ENCODE measurements at regions not wholly inside any gene's neighbourhood (a gene's known extent, or its start where the extent isn't known, plus 50 kb on each side); places are given as distances from the start of the nearest gene placed in this dataset.

- CTCF ChIA-PET: interaction anchor here (1.1 kb wide), 1 partner anchor 19 kb away, joined by 3 read pairs; no protein-coding TSS in a partner anchor
These were observed 140.0 kb upstream of the ATXN1 start for GRCh38 chr6:16901306-16901705.

More at GRCh38 chr6:16901306-16901705, 140.0 kb upstream of the ATXN1 start:
- H2AFZ ChIP-seq (replicated peaks; ENCODE audit: low read length, poor library complexity): no peak overlapping the region
- BruUV-seq (replicated peaks): no TSS peak
- POLR2A ChIA-PET (ENCODE audit: unreplicated experiment): no interaction called here
- DNase-seq: no peak
- no peak overlapping the region for H3K4me2 ChIP-seq (ENCODE audit: low read depth, low read length)
- H3K18ac ChIP-seq (ENCODE audit: low read depth, low read length): peak overlapping the region; percentile 16; the same call in 1 of the 2 replicates
- no peak overlapping the region for H2AK9ac ChIP-seq (replicated peaks; ENCODE audit: low read depth, low read length, poor library complexity)
- no peak overlapping the region; the same call in 1 of the 2 replicates for H4K5ac ChIP-seq (ENCODE audit: low read depth, low read length)
- no peak overlapping the region for H3K14ac ChIP-seq (replicated peaks; ENCODE audit: low read depth, low read length)
- in situ Hi-C loops (cut with MboI; ENCODE audit: low sequenced_read_pairs) (no loop called here), intact Hi-C loops (cut with micrococcal nuclease) (no loop called here), dilution Hi-C loops (cut with HindIII; ENCODE audit: low sequenced_read_pairs, unreplicated experiment) (no loop called here)
- H3K27ac ChIP-seq (ENCODE audit: insufficient read depth, low read length): no peak overlapping the region
- no peak overlapping the region for H3K4ac ChIP-seq (ENCODE audit: low read depth, low read length)
- peak overlapping the region; percentile 2; the same call in 1 of the 2 replicates for H2AK5ac ChIP-seq (ENCODE audit: low read depth, low read length)
- no peaks in the 10 kb centered on the region for H3K9me3 ChIP-seq (ENCODE audit: control insufficient read depth, insufficient read depth, low read length)
- no peaks in the 10 kb centered on the region for H3K27me3 ChIP-seq (ENCODE audit: control insufficient read depth, insufficient read depth, low read length)
- no peaks in the 10 kb centered on the region for H3K79me1 ChIP-seq (ENCODE audit: low read depth in 1 of 2, low read length in 2 of 2)
- TF ChIP-seq NFE2L2 (IDR thresholded peaks at IDR 0.05; ENCODE audit: low read depth, low read length) (no peak), RAD21 (IDR thresholded peaks at IDR 0.05; ENCODE audit: low read length) (no peak), POLR2A (IDR thresholded peaks at IDR 0.05; ENCODE audit: low read depth, low read length) (no peak), BHLHE40 (IDR thresholded peaks at IDR 0.05; ENCODE audit: low read depth, low read length) (no peak), MXI1 (IDR thresholded peaks at IDR 0.05; ENCODE audit: borderline replicate concordance, low read depth, low read length) (no peak), MAZ (IDR thresholded peaks at IDR 0.05; ENCODE audit: borderline replicate concordance, low read depth, low read length) (no peak), USF2 (IDR thresholded peaks at IDR 0.05; ENCODE audit: low read depth, low read length) (no peak), ELK1 (IDR thresholded peaks at IDR 0.05; ENCODE audit: borderline replicate concordance, low read depth, low read length) (no peak), MAFK (IDR thresholded peaks at IDR 0.05; ENCODE audit: low read depth, low read length) (no peak), CTCF (conservative IDR thresholded peaks at IDR 0.05; ENCODE audit: low read depth, low read length) (no peak), FOS (IDR thresholded peaks at IDR 0.05; ENCODE audit: low read depth, low read length) (no peak), CEBPB (IDR thresholded peaks at IDR 0.05; ENCODE audit: low read depth, low read length) (no peak), RFX5 (IDR thresholded peaks at IDR 0.05; ENCODE audit: low read depth, low read length) (no peak), RCOR1 (IDR thresholded peaks at IDR 0.05; ENCODE audit: insufficient replicate concordance, low read length) (no peak), SMC3 (IDR thresholded peaks at IDR 0.05; ENCODE audit: low read depth, low read length) (no peak), CHD1 (IDR thresholded peaks at IDR 0.05; ENCODE audit: low read depth, low read length) (no peak)
- 0 out of 2 replicates have a peak, but pooled peaks cover 6% of the 10 kb centered on the region for H3K4me1 ChIP-seq (ENCODE audit: control insufficient read depth, insufficient read depth, low read length)
- no peak overlapping the region for H2BK5ac ChIP-seq (ENCODE audit: low read depth, low read length, poor library complexity, severe bottlenecking)
- no peak overlapping the region for H3K9ac ChIP-seq (ENCODE audit: low read depth, low read length)
- no peak overlapping the region for H4K8ac ChIP-seq (ENCODE audit: low read depth in 2 of 2, low read length in 2 of 2)
- H2BK20ac ChIP-seq (ENCODE audit: low read depth, low read length): no peak overlapping the region
- H2BK15ac ChIP-seq (ENCODE audit: low read depth, low read length): no peak overlapping the region
- no peak overlapping the region for H2BK120ac ChIP-seq (ENCODE audit: low read depth, low read length)
- H3K23ac ChIP-seq (ENCODE audit: low read depth, low read length): no peak overlapping the region
- no peaks in the 10 kb centered on the region for H3K36me3 ChIP-seq (ENCODE audit: control insufficient read depth, insufficient read depth, low read length)
- H3K4me3 ChIP-seq (ENCODE audit: insufficient read depth, low read depth, low read length): no peak overlapping the region
- 0 out of 2 replicates have a peak, but pooled peaks cover 6% of the 10 kb centered on the region for H3K9me1 ChIP-seq (ENCODE audit: insufficient read depth, low read length)
- no peaks in the 10 kb centered on the region for H4K20me1 ChIP-seq (ENCODE audit: insufficient read depth, low read length)
- WGBS, 2 experiments (ENCODE audit: extremely low coverage in 2 of 2, insufficient read length in 1 of 2): no CpG with 5 or more reads among the region's 2 CpGs
- H4K91ac ChIP-seq (ENCODE audit: insufficient read depth, low read depth, low read length): no peak overlapping the region
- ATAC-seq (ENCODE audit: low read depth): no peak
- H3K56ac ChIP-seq (ENCODE audit: extremely low read depth, insufficient read depth, low read length): no peak overlapping the region
